Stomach (tissue), 4 donors: ENCODE measurements at regions not wholly inside any gene's neighbourhood (a gene's known extent, or its start where the extent isn't known, plus 50 kb on each side); places are given as distances from the start of the nearest gene placed in this dataset.

Experiments
- CTCF ChIP-seq, 7 experiments: fragments of 450-650 bp in 4 of 7; fragments of 200-600 bp in 3 of 7; sonication (generic) in 3 of 7; IDR thresholded peaks; one replicate each; pipeline ENCODE4 v1.5.1; 2016 to 2019; ENCODE audit warnings: antibody characterized with exemption in 7 of 7, control low read depth in 2 of 7, mild to moderate bottlenecking in 1 of 7
- EP300 ChIP-seq: sonication (generic); formaldehyde crosslinking; IDR thresholded peaks from one replicate; pipeline ENCODE4 v1.6.1; 2017; ENCODE audit warnings: antibody characterized with exemption
- POLR2AphosphoS5 ChIP-seq, 3 donors: sonication (generic); formaldehyde crosslinking; IDR thresholded peaks; one replicate each; pipeline ENCODE4 v1.6.1; 2016; ENCODE audit warnings: antibody characterized with exemption in 3 of 3

DNA sequence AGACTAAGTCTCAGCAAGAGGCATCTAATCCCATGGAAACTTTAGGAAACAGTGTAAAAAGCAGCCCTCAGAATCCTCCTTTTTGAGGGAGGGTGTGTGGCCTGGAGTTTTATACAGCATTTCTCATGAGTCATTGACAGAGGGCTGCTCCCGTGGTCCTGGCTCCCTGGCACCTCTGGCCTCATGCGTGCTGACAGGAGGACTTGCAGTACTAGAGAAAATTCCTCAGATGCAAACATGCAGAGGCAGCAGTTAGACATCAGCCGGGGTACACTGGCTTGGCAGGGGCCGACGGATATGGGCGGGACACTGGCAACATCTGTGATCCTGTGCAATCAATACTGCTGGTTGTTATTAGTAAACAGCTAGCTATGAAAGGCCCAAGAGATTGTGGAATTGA lies 925.1 kb upstream of the CELF2 start:
- no peak for TF ChIP-seq EP300
- no peak for TF ChIP-seq CTCF (IDR thresholded peaks at IDR 0.05)
- TF ChIP-seq POLR2AphosphoS5 (IDR thresholded peaks at IDR 0.05) = no peak
